H1 (cell line): ENCODE measurements at regions not wholly inside any gene's neighbourhood (a gene's known extent, or its start where the extent isn't known, plus 50 kb on each side); places are given as distances from the start of the nearest gene placed in this dataset.
A peak's percentile ranks its signal among the peaks of the same experiment; 100 is the strongest.

Experiments
- ATF2 ChIP-seq: IDR thresholded peaks from 2 replicates; pipeline ENCODE4 v1.6.1; 2012; ENCODE audit warnings: low read length, inconsistent platforms
- NANOG ChIP-seq: IDR thresholded peaks from 2 replicates; pipeline ENCODE4 v1.6.1; 2011; ENCODE audit warnings: low read length, low read depth, mild to moderate bottlenecking, inconsistent platforms; ENCODE audit not compliant: insufficient read depth, poor library complexity, severe bottlenecking
- SP1 ChIP-seq: IDR thresholded peaks from 2 replicates; pipeline ENCODE4 v1.6.1; 2011; ENCODE audit warnings: low read depth, low read length
- SP4 ChIP-seq: IDR thresholded peaks from 2 replicates; pipeline ENCODE4 v1.6.1; 2012; ENCODE audit warnings: low read length, inconsistent platforms
- TEAD4 ChIP-seq: IDR thresholded peaks from 2 replicates; pipeline ENCODE4 v1.6.1; 2012; ENCODE audit warnings: low read depth, low read length, inconsistent platforms, mixed read lengths

- TF ChIP-seq ATF2 (no peak), SP1 (0 out of 2 replicates have a peak, but pooled peaks have one; percentile 28), NANOG (peak; percentile 6), TEAD4 (peak; percentile 76), SP4 (no peak)
- TF ChIP-seq, all 59 proteins: peak for 4
Observed at GRCh38 chr11:22991196-22991595, 130.9 kb upstream of the CCDC179 start (continued).
